PC-9 (cell line): ENCODE measurements at regions not wholly inside any gene's neighbourhood (a gene's known extent, or its start where the extent isn't known, plus 50 kb on each side); places are given as distances from the start of the nearest gene placed in this dataset.

Experiments
- BruUV-seq: library from RNA; stranded (reverse); fragments of 400-500 nt; replicated peaks from 2 replicates; lab custom pipeline; 2021; lab: Mats Ljungman, UMichigan
- CTCF ChIA-PET: fragments of 300-600 bp; sonication (Branson Sonifier 250); formaldehyde crosslinking; loops from one replicate; lab custom pipeline; 2022; ENCODE audit warnings: antibody characterized with exemption; lab: Charles Lee
- POLR2A ChIA-PET: fragments of 300-600 bp; sonication (Branson Sonifier 250); formaldehyde crosslinking; loops from one replicate; lab custom pipeline; 2022; ENCODE audit warnings: antibody characterized with exemption; ENCODE audit not compliant: unreplicated experiment; lab: Charles Lee
- DNase-seq, 2 experiments: peaks; one replicate each; pipeline versions ENCODE4 v3.0.0 to v3.0.0-alpha.2; 2015 to 2022; ENCODE audit warnings: mixed read lengths in 1 of 2
- H2AFZ ChIP-seq: fragments of 200-600 bp; sonication (generic); 2 replicates; pipeline ENCODE4 v1.8.1; 2017; ENCODE audit warnings: antibody characterized with exemption
- H3F3A ChIP-seq: fragments of 200-600 bp; sonication (generic); 2 replicates; pipeline ENCODE4 v1.8.1; 2017; ENCODE audit warnings: antibody characterized with exemption, mild to moderate bottlenecking, low read depth; ENCODE audit not compliant: insufficient read depth
- H3K27ac ChIP-seq: fragments of 200-600 bp; sonication (generic); 2 replicates; pipeline ENCODE4 v1.6.1; 2016; ENCODE audit warnings: mixed run types
- H3K27me3 ChIP-seq: fragments of 200-600 bp; sonication (generic); 2 replicates; pipeline ENCODE4 v1.6.1; 2016; ENCODE audit warnings: low read depth, mixed run types; ENCODE audit not compliant: insufficient read depth
- H3K36me3 ChIP-seq: fragments of 200-600 bp; sonication (generic); 2 replicates; pipeline ENCODE4 v1.6.1; 2016; ENCODE audit warnings: low read depth, mixed run types
- H3K4me1 ChIP-seq: fragments of 200-600 bp; sonication (generic); replicated peaks from 2 replicates; pipeline ENCODE4 v1.6.1; 2016; ENCODE audit warnings: mixed run types; ENCODE audit not compliant: insufficient read depth
- H3K4me2 ChIP-seq: fragments of 200-600 bp; sonication (generic); 2 replicates; pipeline ENCODE4 v1.6.1; 2017; ENCODE audit warnings: mixed run types
- H3K4me3 ChIP-seq: fragments of 200-600 bp; sonication (generic); 2 replicates; pipeline ENCODE4 v1.6.1; 2016; ENCODE audit warnings: mixed run types
- H3K79me2 ChIP-seq: fragments of 200-600 bp; sonication (generic); 2 replicates; pipeline ENCODE4 v1.6.1; 2017; ENCODE audit warnings: low read depth, mixed run types
- H3K9me2 ChIP-seq: fragments of 200-600 bp; sonication (generic); 2 replicates; pipeline ENCODE4 v1.8.1; 2017; ENCODE audit warnings: mild to moderate bottlenecking; ENCODE audit not compliant: insufficient read depth
- H3K9me3 ChIP-seq: fragments of 200-600 bp; sonication (generic); 2 replicates; pipeline ENCODE4 v1.8.1; 2016; ENCODE audit warnings: low read depth; ENCODE audit not compliant: insufficient read depth
- H4K20me1 ChIP-seq: fragments of 200-600 bp; sonication (generic); 2 replicates; pipeline ENCODE4 v1.8.1; 2017; ENCODE audit not compliant: insufficient read depth
- CTCF ChIP-seq: fragments of 200-600 bp; sonication (generic); conservative IDR thresholded peaks from 2 replicates; pipeline ENCODE4 v1.6.1; 2017; ENCODE audit warnings: mixed run types, antibody characterized with exemption, mild to moderate bottlenecking, moderate library complexity
- EZH2 ChIP-seq: fragments of 200-600 bp; sonication (generic); IDR thresholded peaks from 2 replicates; pipeline ENCODE4 v1.8.0; 2017; ENCODE audit warnings: antibody characterized with exemption, low read depth
- intact Hi-C: fragments of 100-400 bp; cut with micrococcal nuclease; formaldehyde crosslinking; loops from one replicate; pipeline ENCODE4 v1.10.0; 2022; ENCODE audit not compliant: unreplicated experiment

GRCh38 chr5:6806668-6807067, 93.4 kb downstream of the TENT4A start:
- no peak overlapping the region for H3K4me2 ChIP-seq
- no peaks in the 10 kb centered on the region for H3K79me2 ChIP-seq
- BruUV-seq = no TSS peak
- no peaks in the 10 kb centered on the region for H3K36me3 ChIP-seq
- H3K27ac ChIP-seq = no peak overlapping the region
- no peaks in the 10 kb centered on the region for H3K4me1 ChIP-seq
- no peak for DNase-seq
- H2AFZ ChIP-seq = no peak overlapping the region
- no peak for TF ChIP-seq CTCF
- TF ChIP-seq EZH2 = no peak
- no peak overlapping the region for H3K4me3 ChIP-seq
- POLR2A ChIA-PET = no interaction called here
- no peaks in the 10 kb centered on the region for H3F3A ChIP-seq
- CTCF ChIA-PET = no interaction called here
- H3K9me2 ChIP-seq = no peaks in the 10 kb centered on the region
- intact Hi-C loops = no loop called here
- no peaks in the 10 kb centered on the region for H3K27me3 ChIP-seq
- H3K9me3 ChIP-seq = peaks cover 4% of the 10 kb centered on the region; the same call in 1 of the 2 replicates
- H4K20me1 ChIP-seq = no peaks in the 10 kb centered on the region

GRCh38 chr5:6808462-6808861, 95.2 kb downstream of the TENT4A start:
- CTCF ChIA-PET = no interaction called here
- POLR2A ChIA-PET = no interaction called here

GRCh38 chr5:6810641-6811405, 97.6 kb downstream of the TENT4A start:
- POLR2A ChIA-PET = no interaction called here
- no peaks in the 10 kb centered on the region for H3K9me2 ChIP-seq
- no peaks in the 10 kb centered on the region for H3K4me1 ChIP-seq
- DNase-seq = no peak
- no peaks in the 10 kb centered on the region for H3K36me3 ChIP-seq
- H3F3A ChIP-seq = no peaks in the 10 kb centered on the region
- H3K27me3 ChIP-seq = no peaks in the 10 kb centered on the region
- no peaks in the 10 kb centered on the region for H4K20me1 ChIP-seq
- CTCF ChIA-PET = no interaction called here
- no peak overlapping the region for H3K4me3 ChIP-seq
- no peak overlapping the region for H3K4me2 ChIP-seq
- peaks cover 4% of the 10 kb centered on the region; the same call in 1 of the 2 replicates for H3K9me3 ChIP-seq
- H3K27ac ChIP-seq = no peak overlapping the region
- no peak for TF ChIP-seq EZH2
- TF ChIP-seq CTCF = no peak
- no TSS peak for BruUV-seq
- no peak overlapping the region for H2AFZ ChIP-seq
- intact Hi-C loops = no loop called here
- H3K79me2 ChIP-seq = no peaks in the 10 kb centered on the region

More at GRCh38 chr5:6808462-6808861, 95.2 kb downstream of the TENT4A start:
- Histone ChIP-seq H3K4me2 (no peak overlapping the region), H3K4me1 (no peaks in the 10 kb centered on the region), H3F3A (no peaks in the 10 kb centered on the region), H2AFZ (no peak overlapping the region), H3K79me2 (no peaks in the 10 kb centered on the region), H3K9me3 (peaks cover 4% of the 10 kb centered on the region; the same call in 1 of the 2 replicates), H3K27ac (no peak overlapping the region), H3K9me2 (no peaks in the 10 kb centered on the region), H4K20me1 (no peaks in the 10 kb centered on the region), H3K36me3 (no peaks in the 10 kb centered on the region), H3K27me3 (no peaks in the 10 kb centered on the region), H3K4me3 (no peak overlapping the region)
- intact Hi-C loops = no loop called here
- no peak for TF ChIP-seq EZH2
- TF ChIP-seq CTCF = no peak
- BruUV-seq = no TSS peak
- DNase-seq = no peak
